ENCODE measurements at regions not wholly inside any gene's neighbourhood (a gene's known extent, or its start where the extent isn't known, plus 50 kb on each side); places are given as distances from the start of the nearest gene placed in this dataset.

- Histone ChIP-seq H3K9me3 (replicated peaks; ENCODE audit: control insufficient read depth, insufficient read depth, low read length) (peaks cover 6% of the 10 kb centered on the region), H3K27ac (ENCODE audit: insufficient read depth, low read depth, low read length) (no peak overlapping the region), H3K4me2 (ENCODE audit: insufficient read depth, low read length) (no peak overlapping the region), H3K27me3 (ENCODE audit: control insufficient read depth in 2 of 2, insufficient read depth in 2 of 2, low read length in 2 of 2) (no peaks in the 10 kb centered on the region), H3K4me3 (replicated peaks in 1 of 3; ENCODE audit: insufficient read depth in 1 of 3, low read depth in 1 of 3, low read length in 3 of 3) (no peak overlapping the region), H3K9me1 (replicated peaks; ENCODE audit: control insufficient read depth, extremely low read depth, insufficient read depth, low read length) (no peaks in the 10 kb centered on the region), H3K4me1 (ENCODE audit: control insufficient read depth, extremely low read depth, insufficient read depth, low read length) (no peaks in the 10 kb centered on the region), H2AFZ (ENCODE audit: low read depth, low read length) (no peak overlapping the region), H3K36me3 (ENCODE audit: control insufficient read depth in 2 of 2, extremely low read depth in 1 of 2, insufficient read depth in 2 of 2, low read length in 2 of 2) (no peaks in the 10 kb centered on the region), H4K20me1 (replicated peaks; ENCODE audit: control insufficient read depth, extremely low read depth, insufficient read depth, low read length) (no peaks in the 10 kb centered on the region), H3K9ac (replicated peaks; ENCODE audit: extremely low read depth, insufficient read depth, low read length) (no peak overlapping the region), H3K79me2 (ENCODE audit: control insufficient read depth, insufficient read depth, low read length) (no peaks in the 10 kb centered on the region)
- BruUV-seq (replicated peaks): no TSS peak
- FAIRE-seq (no peak), DNase-seq (ENCODE audit: low read depth, low spot score) (no peak)
- dilution Hi-C loops (cut with MboI; ENCODE audit: extremely low pct_ligation_motif_present, low sequenced_read_pairs): no loop called here
- POLR2A ChIA-PET: no interaction called here
- intact Hi-C loops (cut with micrococcal nuclease): no loop called here
- CTCF ChIA-PET: no interaction called here
- TF ChIP-seq MAX (IDR thresholded peaks at IDR 0.05; ENCODE audit: insufficient read depth, insufficient read length) (no peak), CTCF (IDR thresholded peaks at IDR 0.05; ENCODE audit: extremely low read depth in 1 of 2, insufficient read depth in 1 of 2, low read depth in 1 of 2, low read length in 2 of 2) (no peak), MYC (IDR thresholded peaks at IDR 0.05; ENCODE audit: low read depth, low read length) (no peak), POLR2AphosphoS5 (IDR thresholded peaks at IDR 0.05; ENCODE audit: insufficient read depth, low read depth, low read length) (no peak), FOS (IDR thresholded peaks at IDR 0.05; ENCODE audit: borderline replicate concordance, insufficient read depth, low read length) (no peak), GATA2 (IDR thresholded peaks at IDR 0.05; ENCODE audit: insufficient read depth, insufficient read length, low read depth, low read length) (no peak), EZH2 (IDR thresholded peaks at IDR 0.05; ENCODE audit: borderline replicate concordance, low read depth, low read length, severe bottlenecking) (no peak), POLR2A (IDR thresholded peaks at IDR 0.05; ENCODE audit: low read depth, low read length) (no peak), JUN (IDR thresholded peaks at IDR 0.05; ENCODE audit: borderline replicate concordance, insufficient read depth, insufficient read length, low read depth) (no peak)
These were observed 623.6 kb downstream of the AACS start for GRCh38 chr12:125688881-125689280.

Measured in endothelial cell of umbilical vein (primary cell).